Lung (tissue), 1 donor: ENCODE measurements at regions not wholly inside any gene's neighbourhood (a gene's known extent, or its start where the extent isn't known, plus 50 kb on each side); places are given as distances from the start of the nearest gene placed in this dataset. TPM values are rescaled to one million over a fixed set of nuclear protein-coding genes. Genes with fewer than 3 reads are reported as not detected.

ENCODE experiments used
- small RNA-seq: library from RNA; depleted of rRNA; stranded (forward); fragments of <200 nt; gene quantifications from one replicate; pipeline ENCODE3, GENCODE V24; 2014; ENCODE audit warnings: low replicate concordance

Small RNAs in the stretch of these regions (small RNA-seq; reads per million reads assigned to genes)
- gene RF00002 (not detected), gene RF00019 (not detected)
